Naive thymus-derived CD4-positive, alpha-beta T cell (primary cell): ENCODE measurements at regions not wholly inside any gene's neighbourhood (a gene's known extent, or its start where the extent isn't known, plus 50 kb on each side); places are given as distances from the start of the nearest gene placed in this dataset.
"Not testable (repeated sequence)": the region's sequence is repeated elsewhere in the genome, so short reads cannot be mapped to it uniquely, and the experiment has no call there.

Experiments
- ATAC-seq: fragments of 150-1000 bp; cut with Tn5 transposase; 2 replicates; pipeline ENCODE4 v1.10.0; 2021; ENCODE audit warnings: mild to moderate bottlenecking, moderate library complexity
- CTCF ChIA-PET: fragments of 350-600 bp; sonication (Branson Sonifier 250); formaldehyde crosslinking; loops from one replicate; lab custom pipeline; 2021; ENCODE audit warnings: antibody characterized with exemption; lab: Charles Lee
- POLR2A ChIA-PET: fragments of 350-600 bp; sonication (Branson Sonifier 250); formaldehyde crosslinking; loops from one replicate; lab custom pipeline; 2021; ENCODE audit warnings: antibody characterized with exemption, inconsistent platforms; lab: Charles Lee
- DNase-seq, 9 donors: peaks; one replicate each; pipeline versions ENCODE4 v3.0.0 to v3.0.0-alpha.2; 2020 to 2022; ENCODE audit warnings: mixed read lengths in 1 of 9
- H3K27ac ChIP-seq: one replicate; pipeline ENCODE4 v1.7.0; 2013; ENCODE audit warnings: mild to moderate bottlenecking, low read depth, low read length, moderate library complexity
- H3K27me3 ChIP-seq, 2 donors: one replicate each; pipeline ENCODE4 v1.7.0; 2013; ENCODE audit warnings: low read length in 2 of 2, mild to moderate bottlenecking in 2 of 2, moderate library complexity in 2 of 2; ENCODE audit not compliant: control insufficient read depth in 2 of 2, insufficient read depth in 2 of 2
- H3K36me3 ChIP-seq, 3 experiments: 1 replicate in 2 of 3; 2 replicates in 1 of 3; pipeline ENCODE4 v1.7.0; 2013; ENCODE audit warnings: low read length in 3 of 3, mild to moderate bottlenecking in 3 of 3, moderate library complexity in 1 of 3; ENCODE audit not compliant: insufficient read depth in 3 of 3, control insufficient read depth in 2 of 3
- H3K4me1 ChIP-seq, 2 donors: one replicate each; pipeline ENCODE4 v1.7.0; 2013; ENCODE audit warnings: low read length in 2 of 2, mild to moderate bottlenecking in 2 of 2, moderate library complexity in 1 of 2; ENCODE audit not compliant: control insufficient read depth in 2 of 2, insufficient read depth in 2 of 2
- H3K4me3 ChIP-seq: 2 replicates; pipeline ENCODE4 v1.7.0; 2013; ENCODE audit warnings: mild to moderate bottlenecking, low read length
- H3K9me3 ChIP-seq, 3 experiments: 1 replicate in 2 of 3; 2 replicates in 1 of 3; pipeline ENCODE4 v1.7.0; 2013; ENCODE audit warnings: low read length in 3 of 3; ENCODE audit not compliant: control insufficient read depth in 2 of 3
- H3K27ac Mint-ChIP-seq, 9 donors: one replicate each; pipeline ENCODE4 v1.8.0; 2020 to 2022; ENCODE audit warnings: mixed read lengths in 9 of 9, mild to moderate bottlenecking in 8 of 9, moderate library complexity in 5 of 9, inconsistent platforms in 2 of 9
- H3K27me3 Mint-ChIP-seq, 5 donors: one replicate each; pipeline ENCODE4 v1.8.0; 2021 to 2022; ENCODE audit warnings: mixed read lengths in 5 of 5, mild to moderate bottlenecking in 1 of 5
- H3K36me3 Mint-ChIP-seq, 5 donors: one replicate each; pipeline ENCODE4 v1.8.0; 2020 to 2022; ENCODE audit warnings: mixed read lengths in 5 of 5, mild to moderate bottlenecking in 3 of 5, inconsistent platforms in 1 of 5
- H3K4me1 Mint-ChIP-seq, 7 donors: one replicate each; pipeline ENCODE4 v1.8.0; 2020 to 2022; ENCODE audit warnings: mixed read lengths in 7 of 7, mild to moderate bottlenecking in 3 of 7, inconsistent platforms in 1 of 7
- H3K4me3 Mint-ChIP-seq, 10 donors: one replicate each; pipeline ENCODE4 v1.8.0; 2020 to 2022; ENCODE audit warnings: mild to moderate bottlenecking in 10 of 10, mixed read lengths in 10 of 10, moderate library complexity in 6 of 10, inconsistent platforms in 2 of 10
- H3K9me3 Mint-ChIP-seq, 11 donors: one replicate each; pipeline ENCODE4 v1.8.0; 2020 to 2022; ENCODE audit warnings: mixed read lengths in 11 of 11, mild to moderate bottlenecking in 4 of 11, inconsistent platforms in 1 of 11, moderate library complexity in 1 of 11
- intact Hi-C, 2 donors: fragments of 100-400 bp; cut with micrococcal nuclease; formaldehyde crosslinking; loops; one replicate each; pipeline ENCODE4 v1.15.1; 2023

DNA sequence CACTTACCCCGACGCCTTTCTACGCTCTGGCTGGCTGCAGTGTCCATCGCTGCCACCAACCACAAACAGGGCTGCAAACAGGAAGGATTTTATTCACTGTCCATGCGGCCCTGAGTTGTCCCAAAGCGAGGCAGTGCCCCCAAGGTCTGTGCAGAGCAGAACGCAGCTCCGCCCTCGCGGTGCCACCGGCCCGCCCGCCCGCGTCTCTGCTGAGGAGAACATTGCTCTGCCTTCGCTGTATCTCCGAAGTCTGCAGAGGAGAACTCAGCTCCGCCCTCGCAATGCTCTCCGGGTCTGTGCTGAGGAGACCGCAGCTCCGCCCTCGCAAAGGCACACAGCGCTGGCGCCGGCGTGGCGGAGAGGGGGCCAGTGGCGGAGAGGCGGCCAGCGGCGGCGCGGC, 645.1 kb downstream of the FAM72C start:
- H3K27me3 Mint-ChIP-seq, H3K4me3 ChIP-seq, H3K9me3 Mint-ChIP-seq, DNase-seq, H3K27ac Mint-ChIP-seq, H3K4me1 ChIP-seq, H3K27ac ChIP-seq, H3K36me3 ChIP-seq, POLR2A ChIA-PET, intact Hi-C loops, H3K4me3 Mint-ChIP-seq, ATAC-seq, H3K36me3 Mint-ChIP-seq, H3K4me1 Mint-ChIP-seq, H3K9me3 ChIP-seq, H3K27me3 ChIP-seq, CTCF ChIA-PET: not testable (repeated sequence)

DNA sequence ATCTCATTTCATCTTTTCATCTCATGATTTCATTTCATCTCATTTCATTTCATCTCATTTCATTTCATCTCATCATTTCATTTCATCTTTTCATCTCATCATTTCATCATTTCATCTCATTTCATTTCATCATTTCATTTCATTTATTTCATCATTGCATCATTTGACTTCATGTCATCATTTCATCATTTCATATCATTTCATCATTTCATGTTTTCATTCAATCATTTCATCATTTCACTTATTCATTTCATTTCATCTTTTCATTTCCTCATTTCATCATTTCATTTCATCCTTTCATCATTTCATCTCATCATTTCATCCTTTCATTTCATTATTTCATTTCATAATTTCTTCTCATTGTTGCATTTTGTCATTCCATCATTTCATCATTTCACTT, 660.6 kb downstream of the FAM72C start:
- H3K4me1 Mint-ChIP-seq, H3K9me3 ChIP-seq, intact Hi-C loops, H3K27me3 ChIP-seq, ATAC-seq, H3K4me1 ChIP-seq, H3K4me3 Mint-ChIP-seq, H3K4me3 ChIP-seq, H3K27ac ChIP-seq, H3K36me3 ChIP-seq, POLR2A ChIA-PET, CTCF ChIA-PET, DNase-seq: not testable (repeated sequence)
- Mint-ChIP-seq H3K27ac (peak overlapping the region in 1 of 9 donors; percentile 3), H3K27me3 (peaks cover 0 to 16% (median 8%) of the 10 kb centered on the region in 5 donors), H3K36me3 (peaks cover 0 to 13% (median 2%) of the 10 kb centered on the region in 5 donors), H3K9me3 (peaks cover 4 to 23% (median 13%) of the 10 kb centered on the region in 11 donors)
